ENCODE measurements at regions not wholly inside any gene's neighbourhood (a gene's known extent, or its start where the extent isn't known, plus 50 kb on each side); places are given as distances from the start of the nearest gene placed in this dataset.

DNA sequence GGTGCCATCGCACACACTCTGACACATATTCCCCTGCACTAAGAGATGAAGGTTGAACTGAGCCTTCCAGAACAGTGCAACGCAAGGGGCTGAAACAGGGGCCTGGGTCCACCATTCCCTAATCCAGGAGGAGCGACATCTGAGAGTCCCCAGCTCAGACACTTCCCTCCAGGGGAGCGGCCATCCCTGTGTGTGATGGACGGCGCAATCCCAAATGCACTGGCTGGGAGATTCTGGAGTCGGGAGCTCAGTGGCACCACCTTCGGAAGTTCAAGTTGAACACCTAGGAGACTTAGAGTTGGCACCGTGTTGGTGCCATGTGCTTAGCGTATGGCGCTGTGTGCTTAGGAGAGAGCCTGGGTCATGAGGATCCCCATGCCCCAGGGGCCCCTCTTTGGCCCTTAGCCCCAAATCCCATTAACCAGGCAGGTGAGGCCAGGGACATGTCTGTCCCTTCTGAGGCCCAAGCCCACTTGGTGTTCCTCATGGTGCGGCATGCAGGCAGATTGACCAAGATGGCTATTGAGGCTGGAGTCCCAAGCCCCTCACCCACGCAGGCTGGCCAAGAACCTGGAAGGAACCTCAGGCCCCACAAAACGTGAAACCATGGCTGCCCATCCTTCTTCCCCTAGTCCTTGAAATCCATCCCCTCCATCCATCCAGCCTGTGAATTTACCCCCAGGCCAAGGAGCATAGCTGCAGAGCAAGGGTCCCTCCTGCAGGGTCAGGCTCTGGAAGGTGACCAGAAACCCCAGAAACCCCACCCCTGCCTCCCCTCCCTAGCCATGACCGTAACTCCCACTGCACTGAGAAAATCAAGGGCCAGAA lies 114.1 kb upstream of the OTOS start:
- intact Hi-C loops (cut with DNase I): loop anchor here in 1 of 2 donors (10.0 kb wide), 1 partner anchor 120 kb away; no protein-coding TSS in a partner anchor
- Histone ChIP-seq H3K4me1 (replicated peaks in 1 of 2) (peaks cover 33 to 48% of the 10 kb centered on the region in 2 donors), H3K36me3 (replicated peaks in 1 of 2) (no peaks in the 10 kb centered on the region), H3K27ac (peak overlapping the region in 1 of 5 donors; percentile 90), H3K4me3 (no peak overlapping the region), H3K9me3 (replicated peaks in 1 of 3) (no peaks in the 10 kb centered on the region), H3K27me3 (no peaks in the 10 kb centered on the region)
- TF ChIP-seq, protein P1, sequence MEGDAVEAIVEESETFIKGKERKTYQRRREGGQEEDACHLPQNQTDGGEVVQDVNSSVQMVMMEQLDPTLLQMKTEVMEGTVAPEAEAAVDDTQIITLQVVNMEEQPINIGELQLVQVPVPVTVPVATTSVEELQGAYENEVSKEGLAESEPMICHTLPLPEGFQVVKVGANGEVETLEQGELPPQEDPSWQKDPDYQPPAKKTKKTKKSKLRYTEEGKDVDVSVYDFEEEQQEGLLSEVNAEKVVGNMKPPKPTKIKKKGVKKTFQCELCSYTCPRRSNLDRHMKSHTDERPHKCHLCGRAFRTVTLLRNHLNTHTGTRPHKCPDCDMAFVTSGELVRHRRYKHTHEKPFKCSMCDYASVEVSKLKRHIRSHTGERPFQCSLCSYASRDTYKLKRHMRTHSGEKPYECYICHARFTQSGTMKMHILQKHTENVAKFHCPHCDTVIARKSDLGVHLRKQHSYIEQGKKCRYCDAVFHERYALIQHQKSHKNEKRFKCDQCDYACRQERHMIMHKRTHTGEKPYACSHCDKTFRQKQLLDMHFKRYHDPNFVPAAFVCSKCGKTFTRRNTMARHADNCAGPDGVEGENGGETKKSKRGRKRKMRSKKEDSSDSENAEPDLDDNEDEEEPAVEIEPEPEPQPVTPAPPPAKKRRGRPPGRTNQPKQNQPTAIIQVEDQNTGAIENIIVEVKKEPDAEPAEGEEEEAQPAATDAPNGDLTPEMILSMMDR (IDR thresholded peaks at IDR 0.05): no peak
- no peak for TF ChIP-seq POLR2A (IDR thresholded peaks at IDR 0.05)
- WGBS, 4 donors: 91 to 98% (median 95%) methylated on average over 4 to 15 of the region's 15 CpGs
- DNase-seq: no peak

DNA sequence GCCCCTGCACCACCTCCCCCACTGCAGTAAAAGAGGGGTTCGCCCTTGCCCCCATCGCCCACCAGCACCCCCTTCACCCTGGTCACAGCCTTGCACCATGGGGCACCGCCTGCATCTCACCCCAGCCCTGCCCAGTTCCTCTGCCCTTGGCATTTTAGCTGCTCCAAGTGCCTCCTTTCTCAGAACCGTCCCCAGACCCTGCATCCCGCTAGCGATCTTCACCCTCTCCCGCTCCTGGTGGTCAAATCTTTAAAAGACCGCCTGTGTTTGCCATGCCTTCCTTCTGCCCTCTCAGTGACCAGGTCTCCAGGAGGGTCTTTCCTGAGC lies 114.7 kb upstream of the OTOS start:
- no peaks in the 10 kb centered on the region for H3K27me3 ChIP-seq
- WGBS, 4 donors: 77 to 85% (median 83%) methylated on average over 7 to 8 of the region's 8 CpGs
- H3K9me3 ChIP-seq (replicated peaks in 1 of 3): no peaks in the 10 kb centered on the region
- H3K4me3 ChIP-seq: no peak overlapping the region
- peaks cover 39 to 50% of the 10 kb centered on the region in 2 donors for H3K4me1 ChIP-seq (replicated peaks in 1 of 2)
- no peaks in the 10 kb centered on the region for H3K36me3 ChIP-seq (replicated peaks in 1 of 2)
- TF ChIP-seq POLR2A (IDR thresholded peaks at IDR 0.05): no peak
- TF ChIP-seq, protein P1 (IDR thresholded peaks at IDR 0.05): no peak
- peak overlapping the region in 3 of 5 donors; percentile 65 to 90 (median 68) for H3K27ac ChIP-seq
- DNase-seq: peak in 1 of 7 donors; percentile 48
- intact Hi-C loops (cut with DNase I): loop anchor here in 1 of 2 donors (10.0 kb wide), 1 partner anchor 120 kb away; no protein-coding TSS in a partner anchor

DNA sequence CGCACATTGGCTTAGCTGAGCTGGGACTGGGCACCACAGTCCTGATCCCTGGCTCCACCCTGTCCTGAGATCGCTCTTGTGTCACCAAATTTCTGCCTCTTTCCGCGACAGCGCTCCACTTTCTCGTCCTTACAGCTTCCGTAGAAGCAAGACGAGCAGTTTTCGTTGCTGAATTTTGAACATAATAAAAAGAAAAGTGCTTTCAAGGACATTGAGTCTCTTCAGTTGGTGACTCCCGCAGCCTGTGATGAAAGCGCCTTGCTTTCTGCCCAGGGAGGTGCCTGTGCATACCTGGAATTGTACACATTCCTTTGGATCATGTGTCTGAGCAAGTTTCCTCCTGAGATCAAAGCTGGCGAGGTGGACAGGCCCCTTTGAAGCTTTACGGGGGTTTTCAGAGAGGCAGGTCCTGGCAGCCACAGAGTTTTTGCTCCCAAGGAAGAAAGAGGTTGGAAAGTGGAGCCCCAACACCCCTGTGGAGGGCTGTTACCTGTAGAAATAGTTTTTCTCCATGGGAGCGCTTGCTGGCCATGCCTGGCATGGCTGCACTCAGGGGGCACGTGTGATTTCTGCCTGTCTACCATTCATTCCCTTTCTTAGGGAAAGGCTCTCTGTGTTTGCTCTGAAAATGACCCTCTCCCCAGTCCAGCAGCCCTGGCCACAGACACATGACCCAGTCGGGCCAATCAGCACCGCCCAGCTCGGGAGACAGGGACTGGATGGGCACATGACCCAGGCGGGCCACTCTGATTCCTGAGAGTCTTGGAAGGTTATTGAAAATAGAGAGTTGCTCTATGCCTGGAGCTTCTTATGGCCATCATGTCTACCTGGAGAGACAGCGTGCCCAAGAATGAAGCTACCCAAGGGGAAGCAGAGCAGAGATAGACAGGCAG lies 115.6 kb upstream of the OTOS start:
- WGBS, 4 donors: 63 to 72% (median 68%) methylated on average over 14 to 20 of the region's 20 CpGs
- peaks cover 31 to 44% of the 10 kb centered on the region in 2 donors for H3K4me1 ChIP-seq (replicated peaks in 1 of 2)
- H3K27ac ChIP-seq: peak overlapping the region in 4 of 5 donors; percentile 49 to 90 (median 66)
- no peaks in the 10 kb centered on the region for H3K27me3 ChIP-seq
- H3K9me3 ChIP-seq (replicated peaks in 1 of 3): no peaks in the 10 kb centered on the region
- H3K4me3 ChIP-seq: no peak overlapping the region
- H3K36me3 ChIP-seq (replicated peaks in 1 of 2): no peaks in the 10 kb centered on the region
- peak in 6 of 7 donors; percentile 51 to 76 (median 69) for DNase-seq
- TF ChIP-seq, protein P1 (IDR thresholded peaks at IDR 0.05): no peak
- TF ChIP-seq POLR2A (IDR thresholded peaks at IDR 0.05): peak; percentile 10 to 33
- intact Hi-C loops (cut with DNase I): loop anchor here in 1 of 2 donors (10.0 kb wide), 1 partner anchor 119 kb away; no protein-coding TSS in a partner anchor
